ENCODE measurements at regions not wholly inside any gene's neighbourhood (a gene's known extent, or its start where the extent isn't known, plus 50 kb on each side); places are given as distances from the start of the nearest gene placed in this dataset.
A peak's percentile ranks its signal among the peaks of the same experiment; 100 is the strongest.

- ChIA-PET POLR2A (no interaction called here), CTCF (no interaction called here)
- Histone ChIP-seq H3K36me3 (ENCODE audit: control insufficient read depth in 2 of 2, insufficient read depth in 1 of 2, low read length in 2 of 2) (no peaks in the 10 kb centered on the region), H3K27ac (ENCODE audit: extremely low read depth, low read depth, low read length) (no peak overlapping the region), H3K4me1 (ENCODE audit: control insufficient read depth, insufficient read depth, low read length) (no peaks in the 10 kb centered on the region), H3K9me3 (ENCODE audit: control insufficient read depth, insufficient read depth, low read depth, low read length) (no peaks in the 10 kb centered on the region), H3K4me3 (ENCODE audit: low read depth, low read length) (no peak overlapping the region)
- TF ChIP-seq ZNF248 (tag by site-specific recombination; IDR thresholded peaks at IDR 0.05) (no peak), ZNF416 (tag by site-specific recombination; IDR thresholded peaks at IDR 0.05) (no peak)
Measured at GRCh38 chr4:186920992-186921391, 197.3 kb upstream of the FAT1 start.

GRCh38 chr4:186924723-186925122 is 201.1 kb upstream of the FAT1 start:
- POLR2A ChIA-PET: no interaction called here
- CTCF ChIA-PET: no interaction called here
- TF ChIP-seq ZBTB11 (tag by site-specific recombination; conservative IDR thresholded peaks at IDR 0.05; ENCODE audit: low read depth) (no peak), ZNF155 (tag by site-specific recombination; IDR thresholded peaks at IDR 0.05) (no peak), ZSCAN4 (tag by site-specific recombination; IDR thresholded peaks at IDR 0.05) (peak; percentile 100), ZNF292 (tag by site-specific recombination; IDR thresholded peaks at IDR 0.05; ENCODE audit: borderline replicate concordance, low read depth) (no peak)
- no peaks in the 10 kb centered on the region for H3K36me3 ChIP-seq (ENCODE audit: control insufficient read depth in 2 of 2, insufficient read depth in 1 of 2, low read length in 2 of 2)
- no peaks in the 10 kb centered on the region for H3K4me1 ChIP-seq (ENCODE audit: control insufficient read depth, insufficient read depth, low read length)
- no peaks in the 10 kb centered on the region for H3K9me3 ChIP-seq (ENCODE audit: control insufficient read depth, insufficient read depth, low read depth, low read length)
- H3K27ac ChIP-seq (ENCODE audit: extremely low read depth, low read depth, low read length): no peak overlapping the region
- no peak overlapping the region for H3K4me3 ChIP-seq (ENCODE audit: low read depth, low read length)

- H3K27ac ChIP-seq (ENCODE audit: extremely low read depth, low read depth, low read length): no peak overlapping the region
- ChIA-PET CTCF (no interaction called here), POLR2A (no interaction called here)
- H3K4me1 ChIP-seq (ENCODE audit: control insufficient read depth, insufficient read depth, low read length): peaks cover 2% of the 10 kb centered on the region; the same call in 1 of the 2 replicates
- no peaks in the 10 kb centered on the region for H3K9me3 ChIP-seq (ENCODE audit: control insufficient read depth, insufficient read depth, low read depth, low read length)
- H3K4me3 ChIP-seq (ENCODE audit: low read depth, low read length): no peak overlapping the region
- TF ChIP-seq ZNF747 (tag by site-specific recombination; IDR thresholded peaks at IDR 0.05): no peak
- no peak for TF ChIP-seq ZNF658 (tag by site-specific recombination; IDR thresholded peaks at IDR 0.05)
- TF ChIP-seq PRDM4 (tag by site-specific recombination; IDR thresholded peaks at IDR 0.05): no peak
- TF ChIP-seq ZNF768 (tag by site-specific recombination; IDR thresholded peaks at IDR 0.05): no peak
- H3K36me3 ChIP-seq (ENCODE audit: control insufficient read depth in 2 of 2, insufficient read depth in 1 of 2, low read length in 2 of 2): no peaks in the 10 kb centered on the region
Measured at GRCh38 chr4:186927624-186928023, 204.0 kb upstream of the FAT1 start.

- Histone ChIP-seq H3K9me3 (ENCODE audit: control insufficient read depth, insufficient read depth, low read depth, low read length) (no peaks in the 10 kb centered on the region), H3K4me1 (ENCODE audit: control insufficient read depth, insufficient read depth, low read length) (peaks cover 2% of the 10 kb centered on the region; the same call in 1 of the 2 replicates), H3K27ac (ENCODE audit: extremely low read depth, low read depth, low read length) (no peak overlapping the region), H3K36me3 (ENCODE audit: control insufficient read depth in 2 of 2, insufficient read depth in 1 of 2, low read length in 2 of 2) (no peaks in the 10 kb centered on the region), H3K4me3 (ENCODE audit: low read depth, low read length) (no peak overlapping the region)
- ChIA-PET CTCF (no interaction called here), POLR2A (no interaction called here)
- TF ChIP-seq ZNF280C (tag by site-specific recombination; IDR thresholded peaks at IDR 0.05) (no peak), ZNF132 (tag by site-specific recombination; IDR thresholded peaks at IDR 0.05; ENCODE audit: borderline replicate concordance) (no peak), ZNF654 (tag by site-specific recombination; IDR thresholded peaks at IDR 0.05; ENCODE audit: low read depth) (no peak), BCL6B (tag by site-specific recombination; IDR thresholded peaks at IDR 0.05) (no peak), PATZ1 (tag by site-specific recombination; IDR thresholded peaks at IDR 0.05) (no peak)
Measured at GRCh38 chr4:186930024-186930423, 206.4 kb upstream of the FAT1 start.

Measured in HEK293 (cell line).